ENCODE measurements at regions not wholly inside any gene's neighbourhood (a gene's known extent, or its start where the extent isn't known, plus 50 kb on each side); places are given as distances from the start of the nearest gene placed in this dataset.
A peak's percentile ranks its signal among the peaks of the same experiment; 100 is the strongest.
"Not testable (repeated sequence)": the region's sequence is repeated elsewhere in the genome, so short reads cannot be mapped to it uniquely, and the experiment has no call there.

GRCh38 chr4:116215622-116216021 is 869.8 kb downstream of the TRAM1L1 start:
- TF ChIP-seq, protein P1, sequence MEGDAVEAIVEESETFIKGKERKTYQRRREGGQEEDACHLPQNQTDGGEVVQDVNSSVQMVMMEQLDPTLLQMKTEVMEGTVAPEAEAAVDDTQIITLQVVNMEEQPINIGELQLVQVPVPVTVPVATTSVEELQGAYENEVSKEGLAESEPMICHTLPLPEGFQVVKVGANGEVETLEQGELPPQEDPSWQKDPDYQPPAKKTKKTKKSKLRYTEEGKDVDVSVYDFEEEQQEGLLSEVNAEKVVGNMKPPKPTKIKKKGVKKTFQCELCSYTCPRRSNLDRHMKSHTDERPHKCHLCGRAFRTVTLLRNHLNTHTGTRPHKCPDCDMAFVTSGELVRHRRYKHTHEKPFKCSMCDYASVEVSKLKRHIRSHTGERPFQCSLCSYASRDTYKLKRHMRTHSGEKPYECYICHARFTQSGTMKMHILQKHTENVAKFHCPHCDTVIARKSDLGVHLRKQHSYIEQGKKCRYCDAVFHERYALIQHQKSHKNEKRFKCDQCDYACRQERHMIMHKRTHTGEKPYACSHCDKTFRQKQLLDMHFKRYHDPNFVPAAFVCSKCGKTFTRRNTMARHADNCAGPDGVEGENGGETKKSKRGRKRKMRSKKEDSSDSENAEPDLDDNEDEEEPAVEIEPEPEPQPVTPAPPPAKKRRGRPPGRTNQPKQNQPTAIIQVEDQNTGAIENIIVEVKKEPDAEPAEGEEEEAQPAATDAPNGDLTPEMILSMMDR (IDR thresholded peaks at IDR 0.05) = no peak

DNA sequence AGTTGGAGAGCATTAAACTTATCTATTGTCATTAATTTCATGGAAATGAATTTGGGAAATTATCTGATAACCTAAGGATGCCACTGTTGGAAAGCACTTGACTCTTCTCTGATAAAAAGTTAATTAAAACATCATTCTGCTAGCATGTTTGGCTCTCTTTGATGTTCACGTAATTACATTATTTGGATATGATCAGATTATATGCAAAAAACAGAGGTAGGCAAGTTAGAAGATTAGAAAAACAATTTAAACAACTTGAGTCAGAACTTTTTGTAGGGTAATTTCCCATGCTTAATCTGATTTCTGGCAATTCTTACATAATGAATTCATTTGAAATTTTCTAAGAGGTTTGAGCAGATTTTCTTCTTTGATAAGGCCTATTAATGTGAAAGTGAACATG is 882.9 kb downstream of the TRAM1L1 start:
- no peaks in the 10 kb centered on the region for H3K36me3 ChIP-seq
- intact Hi-C loops (cut with DNase I) = no loop called here
- no peak overlapping the region for H3K27ac ChIP-seq
- H3K4me3 ChIP-seq = no peak overlapping the region
- no peaks in the 10 kb centered on the region for H3K4me1 ChIP-seq
- no peaks in the 10 kb centered on the region for H3K9me3 ChIP-seq
- TF ChIP-seq, protein P1 (IDR thresholded peaks at IDR 0.05) = no peak
- DNase-seq (no peak), ATAC-seq (no peak)
- no peaks in the 10 kb centered on the region for H3K27me3 ChIP-seq

More at GRCh38 chr4:116215622-116216021, 869.8 kb downstream of the TRAM1L1 start:
- ATAC-seq (no peak), DNase-seq (no peak)
- intact Hi-C loops (cut with DNase I) = no loop called here
- H3K36me3 ChIP-seq = no peaks in the 10 kb centered on the region
- no peaks in the 10 kb centered on the region for H3K9me3 ChIP-seq
- no peak overlapping the region for H3K27ac ChIP-seq
- no peaks in the 10 kb centered on the region for H3K27me3 ChIP-seq
- no peak overlapping the region for H3K4me3 ChIP-seq
- H3K4me1 ChIP-seq = no peaks in the 10 kb centered on the region

- no peak for DNase-seq
- no peak for ATAC-seq
- TF ChIP-seq, protein P1 (IDR thresholded peaks at IDR 0.05) = no peak
- H3K4me1 ChIP-seq = no peaks in the 10 kb centered on the region
- no peaks in the 10 kb centered on the region for H3K27me3 ChIP-seq
- no peaks in the 10 kb centered on the region for H3K36me3 ChIP-seq
- no peak overlapping the region for H3K4me3 ChIP-seq
- no peaks in the 10 kb centered on the region for H3K9me3 ChIP-seq
- no peak overlapping the region for H3K27ac ChIP-seq
- intact Hi-C loops (cut with DNase I) = no loop called here
These were observed 888.0 kb downstream of the TRAM1L1 start for GRCh38 chr4:116197317-116197809.

DNA sequence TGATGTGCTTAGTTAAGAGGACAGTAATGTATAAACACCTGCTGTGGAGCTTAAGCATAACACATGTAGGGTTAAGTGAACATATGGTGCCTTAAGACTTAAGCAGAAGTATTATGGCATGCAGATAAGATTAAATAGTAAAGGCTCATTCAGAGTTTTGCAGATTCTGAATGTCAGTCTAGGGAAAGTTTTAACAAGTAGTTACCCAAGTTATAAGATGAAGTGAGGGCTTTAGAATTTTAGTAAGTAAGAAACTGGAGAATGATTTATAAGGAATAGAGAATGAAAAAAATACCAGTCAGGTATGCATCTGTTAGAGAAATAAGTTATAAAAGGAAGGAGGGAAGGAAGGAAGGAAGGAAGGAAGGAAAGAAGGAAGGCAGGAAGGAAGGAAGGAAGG is 902.1 kb downstream of the TRAM1L1 start:
- no peak overlapping the region for H3K27ac ChIP-seq
- TF ChIP-seq, protein P1 (IDR thresholded peaks at IDR 0.05) = no peak
- no peak overlapping the region for H3K4me3 ChIP-seq
- no peak for ATAC-seq
- no peaks in the 10 kb centered on the region for H3K9me3 ChIP-seq
- no peaks in the 10 kb centered on the region for H3K36me3 ChIP-seq
- intact Hi-C loops (cut with DNase I) = no loop called here
- DNase-seq = no peak
- H3K27me3 ChIP-seq = no peaks in the 10 kb centered on the region
- no peaks in the 10 kb centered on the region for H3K4me1 ChIP-seq

DNA sequence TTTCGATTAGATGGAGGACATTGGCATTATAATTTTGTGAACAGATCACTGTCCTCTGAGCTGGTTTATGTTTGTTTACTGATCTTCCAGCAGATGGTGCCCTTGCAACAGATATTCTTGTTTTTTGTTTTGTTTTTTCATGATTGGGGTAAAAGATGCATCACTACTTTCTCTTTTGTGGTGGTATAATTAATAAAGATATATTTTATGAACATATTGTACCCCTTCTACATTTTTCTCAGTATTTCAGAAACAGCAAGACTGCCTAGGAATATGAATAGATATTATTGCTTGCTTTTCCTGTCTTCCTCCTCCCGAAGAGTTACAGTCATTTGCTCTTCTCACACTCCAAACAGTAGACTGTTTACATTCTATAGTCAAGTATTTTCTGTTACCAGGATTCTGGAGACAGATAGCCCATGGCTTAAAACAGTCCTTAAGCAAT is 905.2 kb downstream of the TRAM1L1 start:
- no peak overlapping the region for H3K4me3 ChIP-seq
- no peak overlapping the region for H3K27ac ChIP-seq
- no peaks in the 10 kb centered on the region for H3K9me3 ChIP-seq
- DNase-seq (peak in 2 of 4 donors; percentile 8 to 13), ATAC-seq (no peak)
- no peaks in the 10 kb centered on the region for H3K36me3 ChIP-seq
- no peaks in the 10 kb centered on the region for H3K27me3 ChIP-seq
- intact Hi-C loops (cut with DNase I) = no loop called here
- TF ChIP-seq, protein P1 (IDR thresholded peaks at IDR 0.05) = peak in 1 of 2 donors; percentile 22
- H3K4me1 ChIP-seq = no peaks in the 10 kb centered on the region

GRCh38 chr4:116151371-116151770 is 934.0 kb downstream of the TRAM1L1 start:
- intact Hi-C loops (cut with DNase I); H3K27ac ChIP-seq; H3K9me3 ChIP-seq; H3K4me1 ChIP-seq; DNase-seq; ATAC-seq; H3K36me3 ChIP-seq; H3K27me3 ChIP-seq; H3K4me3 ChIP-seq: not testable (repeated sequence)

All from left lung (tissue), 4 donors.